ENCODE measurements at regions not wholly inside any gene's neighbourhood (a gene's known extent, or its start where the extent isn't known, plus 50 kb on each side); places are given as distances from the start of the nearest gene placed in this dataset.

DNA sequence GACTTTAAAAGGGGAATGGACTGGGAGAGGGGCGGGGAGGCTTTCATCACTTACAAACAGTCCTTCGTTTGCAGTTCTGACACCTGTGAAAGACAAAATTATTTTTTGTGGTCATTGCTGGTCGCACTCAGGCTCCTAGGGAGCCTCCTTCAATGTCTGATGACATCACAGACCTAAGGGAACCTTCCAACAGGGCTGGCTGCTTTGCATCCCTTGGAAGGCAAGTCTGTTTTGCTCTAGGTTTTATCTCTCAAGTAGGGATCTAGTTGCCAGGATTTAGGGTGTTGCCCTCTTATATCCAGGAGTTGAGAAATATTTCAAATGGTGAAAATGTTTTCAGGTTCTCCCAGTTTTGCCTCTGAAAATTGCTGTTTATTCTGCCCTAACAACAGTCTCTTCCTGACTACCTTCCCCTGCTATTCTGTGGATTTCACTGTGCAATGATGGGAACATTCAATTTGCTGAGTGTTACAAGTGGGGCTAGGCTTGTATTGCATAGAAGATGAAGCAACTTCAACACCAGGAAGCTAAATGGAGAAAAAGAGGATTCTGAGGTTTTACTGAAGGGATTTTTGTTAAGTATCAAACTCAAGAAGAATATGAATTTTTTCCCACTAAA lies 75.9 kb upstream of the ARRDC4 start:
- Histone ChIP-seq H3K4me1 (ENCODE audit: control insufficient read depth in 2 of 2, insufficient read depth in 1 of 2, low read depth in 1 of 2, low read length in 2 of 2) (no peaks in the 10 kb centered on the region), H3K27me3 (ENCODE audit: control insufficient read depth in 3 of 3, insufficient read depth in 3 of 3, low read depth in 1 of 3, low read length in 3 of 3) (no peaks in the 10 kb centered on the region), H2AK5ac (ENCODE audit: low read depth, low read length) (no peak overlapping the region), H3K79me1 (ENCODE audit: low read depth, low read length) (no peaks in the 10 kb centered on the region), H3K9ac (ENCODE audit: low read depth, low read length, poor library complexity) (no peak overlapping the region), H2BK15ac (ENCODE audit: low read length) (no peak overlapping the region), H2BK12ac (ENCODE audit: low read length) (no peak overlapping the region), H2BK120ac (ENCODE audit: low read depth, low read length) (no peak overlapping the region), H3K14ac (ENCODE audit: low read length) (no peak overlapping the region), H3K18ac (ENCODE audit: low read length) (no peak overlapping the region), H3K9me3 (replicated peaks in 1 of 2; ENCODE audit: control insufficient read depth in 2 of 2, insufficient read depth in 1 of 2, low read depth in 1 of 2, low read length in 2 of 2) (no peaks in the 10 kb centered on the region), H2AFZ (ENCODE audit: low read length) (no peak overlapping the region), H3K23ac (ENCODE audit: low read depth, low read length, poor library complexity) (no peak overlapping the region), H3K4ac (ENCODE audit: low read length) (no peak overlapping the region), H3K4me3 (ENCODE audit: low read length in 2 of 2) (no peak overlapping the region), H3K4me2 (ENCODE audit: insufficient read depth, low read length, poor library complexity, severe bottlenecking) (no peak overlapping the region), H4K8ac (ENCODE audit: low read depth, low read length) (no peak overlapping the region), H3K36me3 (replicated peaks in 1 of 2; ENCODE audit: control insufficient read depth in 2 of 2, insufficient read depth in 2 of 2, low read length in 2 of 2) (no peaks in the 10 kb centered on the region), H3K27ac (replicated peaks; ENCODE audit: low read length) (no peak overlapping the region), H4K91ac (ENCODE audit: low read depth, low read length, poor library complexity) (no peak overlapping the region), H2BK5ac (ENCODE audit: low read length) (no peak overlapping the region)
- WGBS, 2 donors (ENCODE audit: extremely low coverage in 2 of 2, insufficient read length in 2 of 2, insufficient replicate concordance in 1 of 2) = no CpG with 5 or more reads among the region's 3 CpGs
- DNase-seq (ENCODE audit: low spot score) = no peak

GRCh38 chr15:97890307-97890706 lies 70.2 kb upstream of the ARRDC4 start:
- Histone ChIP-seq H3K4ac (ENCODE audit: low read length) (no peak overlapping the region), H3K9ac (ENCODE audit: low read depth, low read length, poor library complexity) (no peak overlapping the region), H2AK5ac (ENCODE audit: low read depth, low read length) (no peak overlapping the region), H3K9me3 (replicated peaks in 1 of 2; ENCODE audit: control insufficient read depth in 2 of 2, insufficient read depth in 1 of 2, low read depth in 1 of 2, low read length in 2 of 2) (no peaks in the 10 kb centered on the region), H2AFZ (ENCODE audit: low read length) (no peak overlapping the region), H2BK12ac (ENCODE audit: low read length) (no peak overlapping the region), H2BK5ac (ENCODE audit: low read length) (no peak overlapping the region), H4K8ac (ENCODE audit: low read depth, low read length) (no peak overlapping the region), H3K27ac (replicated peaks; ENCODE audit: low read length) (no peak overlapping the region), H3K18ac (ENCODE audit: low read length) (no peak overlapping the region), H3K14ac (ENCODE audit: low read length) (no peak overlapping the region), H3K23ac (ENCODE audit: low read depth, low read length, poor library complexity) (no peak overlapping the region), H4K91ac (ENCODE audit: low read depth, low read length, poor library complexity) (no peak overlapping the region), H3K36me3 (replicated peaks in 1 of 2; ENCODE audit: control insufficient read depth in 2 of 2, insufficient read depth in 2 of 2, low read length in 2 of 2) (no peaks in the 10 kb centered on the region), H3K4me3 (ENCODE audit: low read length in 2 of 2) (no peak overlapping the region), H3K4me2 (ENCODE audit: insufficient read depth, low read length, poor library complexity, severe bottlenecking) (no peak overlapping the region), H3K27me3 (ENCODE audit: control insufficient read depth in 3 of 3, insufficient read depth in 3 of 3, low read depth in 1 of 3, low read length in 3 of 3) (no peaks in the 10 kb centered on the region), H2BK15ac (ENCODE audit: low read length) (no peak overlapping the region), H3K4me1 (ENCODE audit: control insufficient read depth in 2 of 2, insufficient read depth in 1 of 2, low read depth in 1 of 2, low read length in 2 of 2) (no peaks in the 10 kb centered on the region), H3K79me1 (ENCODE audit: low read depth, low read length) (no peaks in the 10 kb centered on the region), H2BK120ac (ENCODE audit: low read depth, low read length) (no peak overlapping the region)
- DNase-seq (ENCODE audit: low spot score) = no peak
- no CpG with 5 or more reads among the region's 1 CpG for WGBS, 2 donors (ENCODE audit: extremely low coverage in 2 of 2, insufficient read length in 2 of 2, insufficient replicate concordance in 1 of 2)

DNA sequence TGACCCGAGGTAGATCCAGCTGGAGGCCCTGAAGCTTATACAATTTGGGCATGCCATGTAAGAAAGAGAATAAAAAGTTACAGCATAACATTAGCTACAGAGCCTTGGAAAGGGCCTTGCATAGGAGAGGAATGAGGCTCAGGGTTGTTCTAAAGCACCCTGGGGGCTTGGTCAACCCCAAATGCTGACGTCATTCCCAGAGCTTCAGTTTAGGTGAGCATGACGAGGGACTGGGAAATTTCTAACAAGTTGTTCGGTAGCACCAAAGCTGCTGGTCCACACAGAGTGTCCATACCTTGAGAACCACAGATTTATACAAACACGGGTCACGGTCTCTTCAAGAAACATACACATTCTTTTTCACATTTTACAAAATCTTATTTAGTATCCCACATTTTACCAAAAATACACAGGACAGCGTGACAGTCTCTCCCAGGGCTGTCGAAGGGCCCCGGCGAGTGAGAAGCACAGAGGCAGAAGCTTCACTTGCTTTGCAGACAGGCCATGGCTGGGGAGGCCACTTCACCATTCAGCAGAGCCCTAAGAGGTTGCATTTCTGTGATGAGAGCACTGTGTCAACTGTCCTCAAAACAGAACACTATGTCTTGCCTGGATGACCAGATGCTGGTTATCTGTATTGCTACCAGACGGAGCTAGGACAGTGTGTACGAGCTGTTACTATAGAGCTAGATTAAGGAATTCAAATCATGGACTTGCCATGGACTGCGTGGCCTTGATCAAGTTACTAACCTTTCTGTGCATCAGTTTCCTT lies 68.2 kb upstream of the ARRDC4 start:
- H3K4ac ChIP-seq (ENCODE audit: low read length) = no peak overlapping the region
- H2BK12ac ChIP-seq (ENCODE audit: low read length) = no peak overlapping the region
- no peak overlapping the region for H2AK5ac ChIP-seq (ENCODE audit: low read depth, low read length)
- no CpG with 5 or more reads among the region's 13 CpGs for WGBS, 2 donors (ENCODE audit: extremely low coverage in 2 of 2, insufficient read length in 2 of 2, insufficient replicate concordance in 1 of 2)
- H3K4me2 ChIP-seq (ENCODE audit: insufficient read depth, low read length, poor library complexity, severe bottlenecking) = no peak overlapping the region
- no peak for DNase-seq (ENCODE audit: low spot score)
- no peaks in the 10 kb centered on the region for H3K36me3 ChIP-seq (replicated peaks in 1 of 2; ENCODE audit: control insufficient read depth in 2 of 2, insufficient read depth in 2 of 2, low read length in 2 of 2)
- H3K18ac ChIP-seq (ENCODE audit: low read length) = no peak overlapping the region
- no peaks in the 10 kb centered on the region for H3K9me3 ChIP-seq (replicated peaks in 1 of 2; ENCODE audit: control insufficient read depth in 2 of 2, insufficient read depth in 1 of 2, low read depth in 1 of 2, low read length in 2 of 2)
- no peak overlapping the region for H2BK120ac ChIP-seq (ENCODE audit: low read depth, low read length)
- no peaks in the 10 kb centered on the region for H3K27me3 ChIP-seq (ENCODE audit: control insufficient read depth in 3 of 3, insufficient read depth in 3 of 3, low read depth in 1 of 3, low read length in 3 of 3)
- no peak overlapping the region for H3K27ac ChIP-seq (replicated peaks; ENCODE audit: low read length)
- H3K23ac ChIP-seq (ENCODE audit: low read depth, low read length, poor library complexity) = no peak overlapping the region
- no peak overlapping the region for H3K14ac ChIP-seq (ENCODE audit: low read length)
- no peak overlapping the region for H2BK5ac ChIP-seq (ENCODE audit: low read length)
- H3K4me1 ChIP-seq (ENCODE audit: control insufficient read depth in 2 of 2, insufficient read depth in 1 of 2, low read depth in 1 of 2, low read length in 2 of 2) = no peaks in the 10 kb centered on the region
- no peak overlapping the region for H4K91ac ChIP-seq (ENCODE audit: low read depth, low read length, poor library complexity)
- H4K8ac ChIP-seq (ENCODE audit: low read depth, low read length) = no peak overlapping the region
- H3K4me3 ChIP-seq (ENCODE audit: low read length in 2 of 2) = no peak overlapping the region
- H3K9ac ChIP-seq (ENCODE audit: low read depth, low read length, poor library complexity) = no peak overlapping the region
- no peak overlapping the region for H2AFZ ChIP-seq (ENCODE audit: low read length)
- H2BK15ac ChIP-seq (ENCODE audit: low read length) = no peak overlapping the region
- no peaks in the 10 kb centered on the region for H3K79me1 ChIP-seq (ENCODE audit: low read depth, low read length)

- H3K18ac ChIP-seq (ENCODE audit: low read length) = no peak overlapping the region
- H3K27me3 ChIP-seq (ENCODE audit: control insufficient read depth in 3 of 3, insufficient read depth in 3 of 3, low read depth in 1 of 3, low read length in 3 of 3) = no peaks in the 10 kb centered on the region
- H3K23ac ChIP-seq (ENCODE audit: low read depth, low read length, poor library complexity) = no peak overlapping the region
- H2BK120ac ChIP-seq (ENCODE audit: low read depth, low read length) = no peak overlapping the region
- no peaks in the 10 kb centered on the region for H3K79me1 ChIP-seq (ENCODE audit: low read depth, low read length)
- H2AK5ac ChIP-seq (ENCODE audit: low read depth, low read length) = no peak overlapping the region
- no peaks in the 10 kb centered on the region for H3K36me3 ChIP-seq (replicated peaks in 1 of 2; ENCODE audit: control insufficient read depth in 2 of 2, insufficient read depth in 2 of 2, low read length in 2 of 2)
- H2BK12ac ChIP-seq (ENCODE audit: low read length) = no peak overlapping the region
- H2AFZ ChIP-seq (ENCODE audit: low read length) = no peak overlapping the region
- no peak overlapping the region for H3K4me3 ChIP-seq (ENCODE audit: low read length in 2 of 2)
- H3K4me2 ChIP-seq (ENCODE audit: insufficient read depth, low read length, poor library complexity, severe bottlenecking) = no peak overlapping the region
- H4K91ac ChIP-seq (ENCODE audit: low read depth, low read length, poor library complexity) = no peak overlapping the region
- no peak overlapping the region for H3K14ac ChIP-seq (ENCODE audit: low read length)
- no peak overlapping the region for H2BK5ac ChIP-seq (ENCODE audit: low read length)
- H3K4ac ChIP-seq (ENCODE audit: low read length) = no peak overlapping the region
- no peaks in the 10 kb centered on the region for H3K9me3 ChIP-seq (replicated peaks in 1 of 2; ENCODE audit: control insufficient read depth in 2 of 2, insufficient read depth in 1 of 2, low read depth in 1 of 2, low read length in 2 of 2)
- H3K27ac ChIP-seq (replicated peaks; ENCODE audit: low read length) = no peak overlapping the region
- no peak overlapping the region for H4K8ac ChIP-seq (ENCODE audit: low read depth, low read length)
- H3K4me1 ChIP-seq (ENCODE audit: control insufficient read depth in 2 of 2, insufficient read depth in 1 of 2, low read depth in 1 of 2, low read length in 2 of 2) = no peaks in the 10 kb centered on the region
- WGBS, 2 donors (ENCODE audit: extremely low coverage in 2 of 2, insufficient read length in 2 of 2, insufficient replicate concordance in 1 of 2) = no CpG with 5 or more reads among the region's 5 CpGs
- no peak overlapping the region for H2BK15ac ChIP-seq (ENCODE audit: low read length)
- no peak for DNase-seq (ENCODE audit: low spot score)
- H3K9ac ChIP-seq (ENCODE audit: low read depth, low read length, poor library complexity) = no peak overlapping the region
Observed at GRCh38 chr15:97893967-97894366, 66.5 kb upstream of the ARRDC4 start.
